OCI-LY7 (cell line): ENCODE measurements at regions not wholly inside any gene's neighbourhood (a gene's known extent, or its start where the extent isn't known, plus 50 kb on each side); places are given as distances from the start of the nearest gene placed in this dataset.

Source experiments
- CTCF ChIP-seq: fragments of 200-600 bp; sonication (generic); conservative IDR thresholded peaks from 2 replicates; pipeline ENCODE4 v1.5.1; 2014; ENCODE audit warnings: mild to moderate bottlenecking, antibody characterized with exemption, low read length, moderate library complexity, mixed read lengths
- EZH2phosphoT487 ChIP-seq: fragments of 200-600 bp; sonication (generic); IDR thresholded peaks from 2 replicates; pipeline ENCODE4 v1.6.1; 2018; ENCODE audit warnings: low read depth, borderline replicate concordance, mild to moderate bottlenecking, mixed run types, antibody characterized with exemption, low read length, moderate library complexity, mixed read lengths

- TF ChIP-seq CTCF (no peak), EZH2phosphoT487 (no peak)
Measured at GRCh38 chr16:35140293-35140986, 1681.0 kb downstream of the TP53TG3F start.
